ENCODE measurements at regions not wholly inside any gene's neighbourhood (a gene's known extent, or its start where the extent isn't known, plus 50 kb on each side); places are given as distances from the start of the nearest gene placed in this dataset.

DNA sequence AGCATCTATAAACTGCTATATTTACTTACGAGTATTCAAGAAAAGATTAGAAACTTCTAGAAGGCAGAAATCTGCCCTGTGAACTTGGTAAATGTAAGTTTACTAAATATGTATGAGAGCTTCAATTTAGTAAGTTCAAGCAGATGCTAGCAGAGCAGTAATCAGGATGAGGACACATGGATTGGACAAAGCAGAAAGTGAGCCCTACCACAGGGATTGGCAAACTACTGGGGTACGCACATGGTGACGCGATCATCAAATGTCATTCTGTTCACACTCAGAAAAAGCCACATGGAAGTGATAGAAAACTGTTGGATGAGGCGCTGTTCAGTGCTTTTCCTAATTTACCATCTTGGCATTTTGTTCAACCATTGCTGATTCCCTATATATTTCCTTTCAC is 360.2 kb upstream of the ZNF385D start:
- no peak overlapping the region for H3K9ac ChIP-seq (ENCODE audit: insufficient read depth in 1 of 2, low read depth in 2 of 2, low read length in 2 of 2)
- ChIA-PET POLR2A (no interaction called here), CTCF (ENCODE audit: low intra/inter-chr PET ratio) (no interaction called here)
- DNase-seq (ENCODE audit: extremely low read depth in 1 of 4, low spot score in 3 of 4) (no peak), FAIRE-seq (no peak), ATAC-seq (no peak)
- H2AFZ ChIP-seq (ENCODE audit: low read depth, low read length), result no peak overlapping the region
- H3K4me1 ChIP-seq (replicated peaks in 1 of 2; ENCODE audit: control insufficient read depth in 2 of 2, insufficient read depth in 2 of 2, low read length in 2 of 2), result no peaks in the 10 kb centered on the region
- H3K9me3 ChIP-seq (replicated peaks; ENCODE audit: control insufficient read depth, insufficient read depth, low read depth, low read length), result no peaks in the 10 kb centered on the region; the same call in 1 of the 2 replicates
- TF ChIP-seq ESRRA (IDR thresholded peaks at IDR 0.05; ENCODE audit: borderline replicate concordance, low read depth) (no peak), MYNN (IDR thresholded peaks at IDR 0.05) (no peak), MYNN (CRISPR knock-in tag; IDR thresholded peaks at IDR 0.05) (no peak), BRCA1 (IDR thresholded peaks at IDR 0.05) (no peak), BRCA1 (CRISPR knock-in tag; IDR thresholded peaks at IDR 0.05) (no peak), KHSRP (IDR thresholded peaks at IDR 0.05) (no peak), MXI1 (IDR thresholded peaks at IDR 0.05; ENCODE audit: low read depth, low read length) (no peak), PURB (CRISPR knock-in tag; IDR thresholded peaks at IDR 0.05; ENCODE audit: low read depth) (no peak)
- TF ChIP-seq, protein P1, sequence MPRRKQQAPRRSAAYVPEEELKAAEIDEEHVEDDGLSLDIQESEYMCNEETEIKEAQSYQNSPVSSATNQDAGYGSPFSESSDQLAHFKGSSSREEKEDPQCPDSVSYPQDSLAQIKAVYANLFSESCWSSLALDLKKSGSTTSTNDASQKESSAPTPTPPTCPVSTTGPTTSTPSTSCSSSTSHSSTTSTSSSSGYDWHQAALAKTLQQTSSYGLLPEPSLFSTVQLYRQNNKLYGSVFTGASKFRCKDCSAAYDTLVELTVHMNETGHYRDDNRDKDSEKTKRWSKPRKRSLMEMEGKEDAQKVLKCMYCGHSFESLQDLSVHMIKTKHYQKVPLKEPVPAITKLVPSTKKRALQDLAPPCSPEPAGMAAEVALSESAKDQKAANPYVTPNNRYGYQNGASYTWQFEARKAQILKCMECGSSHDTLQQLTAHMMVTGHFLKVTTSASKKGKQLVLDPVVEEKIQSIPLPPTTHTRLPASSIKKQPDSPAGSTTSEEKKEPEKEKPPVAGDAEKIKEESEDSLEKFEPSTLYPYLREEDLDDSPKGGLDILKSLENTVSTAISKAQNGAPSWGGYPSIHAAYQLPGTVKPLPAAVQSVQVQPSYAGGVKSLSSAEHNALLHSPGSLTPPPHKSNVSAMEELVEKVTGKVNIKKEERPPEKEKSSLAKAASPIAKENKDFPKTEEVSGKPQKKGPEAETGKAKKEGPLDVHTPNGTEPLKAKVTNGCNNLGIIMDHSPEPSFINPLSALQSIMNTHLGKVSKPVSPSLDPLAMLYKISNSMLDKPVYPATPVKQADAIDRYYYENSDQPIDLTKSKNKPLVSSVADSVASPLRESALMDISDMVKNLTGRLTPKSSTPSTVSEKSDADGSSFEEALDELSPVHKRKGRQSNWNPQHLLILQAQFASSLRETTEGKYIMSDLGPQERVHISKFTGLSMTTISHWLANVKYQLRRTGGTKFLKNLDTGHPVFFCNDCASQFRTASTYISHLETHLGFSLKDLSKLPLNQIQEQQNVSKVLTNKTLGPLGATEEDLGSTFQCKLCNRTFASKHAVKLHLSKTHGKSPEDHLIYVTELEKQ (CRISPR knock-in tag; IDR thresholded peaks at IDR 0.05), result no peak
- TF ChIP-seq, protein P2, sequence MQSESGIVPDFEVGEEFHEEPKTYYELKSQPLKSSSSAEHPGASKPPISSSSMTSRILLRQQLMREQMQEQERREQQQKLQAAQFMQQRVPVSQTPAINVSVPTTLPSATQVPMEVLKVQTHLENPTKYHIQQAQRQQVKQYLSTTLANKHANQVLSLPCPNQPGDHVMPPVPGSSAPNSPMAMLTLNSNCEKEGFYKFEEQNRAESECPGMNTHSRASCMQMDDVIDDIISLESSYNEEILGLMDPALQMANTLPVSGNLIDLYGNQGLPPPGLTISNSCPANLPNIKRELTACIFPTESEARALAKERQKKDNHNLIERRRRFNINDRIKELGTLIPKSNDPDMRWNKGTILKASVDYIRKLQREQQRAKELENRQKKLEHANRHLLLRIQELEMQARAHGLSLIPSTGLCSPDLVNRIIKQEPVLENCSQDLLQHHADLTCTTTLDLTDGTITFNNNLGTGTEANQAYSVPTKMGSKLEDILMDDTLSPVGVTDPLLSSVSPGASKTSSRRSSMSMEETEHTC (IDR thresholded peaks at IDR 0.05), result no peak
- TF ChIP-seq, protein P3, sequence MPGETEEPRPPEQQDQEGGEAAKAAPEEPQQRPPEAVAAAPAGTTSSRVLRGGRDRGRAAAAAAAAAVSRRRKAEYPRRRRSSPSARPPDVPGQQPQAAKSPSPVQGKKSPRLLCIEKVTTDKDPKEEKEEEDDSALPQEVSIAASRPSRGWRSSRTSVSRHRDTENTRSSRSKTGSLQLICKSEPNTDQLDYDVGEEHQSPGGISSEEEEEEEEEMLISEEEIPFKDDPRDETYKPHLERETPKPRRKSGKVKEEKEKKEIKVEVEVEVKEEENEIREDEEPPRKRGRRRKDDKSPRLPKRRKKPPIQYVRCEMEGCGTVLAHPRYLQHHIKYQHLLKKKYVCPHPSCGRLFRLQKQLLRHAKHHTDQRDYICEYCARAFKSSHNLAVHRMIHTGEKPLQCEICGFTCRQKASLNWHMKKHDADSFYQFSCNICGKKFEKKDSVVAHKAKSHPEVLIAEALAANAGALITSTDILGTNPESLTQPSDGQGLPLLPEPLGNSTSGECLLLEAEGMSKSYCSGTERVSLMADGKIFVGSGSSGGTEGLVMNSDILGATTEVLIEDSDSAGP (CRISPR knock-in tag; IDR thresholded peaks at IDR 0.05), result no peak
- H4K20me1 ChIP-seq (replicated peaks; ENCODE audit: control insufficient read depth, insufficient read depth, low read length), result no peaks in the 10 kb centered on the region
- WGBS (ENCODE audit: insufficient coverage, low coverage, missing lambda C conversion rate), result 2% methylated on average over 5 of the region's 5 CpGs
- no peak overlapping the region for H3K4me3 ChIP-seq
- intact Hi-C loops (cut with micrococcal nuclease) (loop anchor here (10.0 kb wide), 1 partner anchor 356 kb away; the partner anchor contains the start of gene ZNF385D), in situ Hi-C loops (cut with MboI) (no loop called here)
- H3K27ac ChIP-seq (ENCODE audit: extremely low read depth, low read depth, low read length), result no peak overlapping the region
- no TSS peak for BruUV-seq (replicated peaks)
- no peaks in the 10 kb centered on the region for H3K79me2 ChIP-seq (ENCODE audit: control insufficient read depth, insufficient read depth, low read length)
- no peaks in the 10 kb centered on the region for H3K9me1 ChIP-seq (ENCODE audit: control insufficient read depth, insufficient read depth, low read length)
- no peak overlapping the region for H3K4me2 ChIP-seq (ENCODE audit: insufficient read depth, low read length)
- H3K27me3 ChIP-seq (ENCODE audit: control insufficient read depth in 2 of 2, insufficient read depth in 2 of 2, low read length in 2 of 2), result no peaks in the 10 kb centered on the region
- H3K36me3 ChIP-seq (ENCODE audit: control insufficient read depth, insufficient read depth, low read length), result no peaks in the 10 kb centered on the region
